Neural cell (in vitro differentiated cells): ENCODE measurements at regions not wholly inside any gene's neighbourhood (a gene's known extent, or its start where the extent isn't known, plus 50 kb on each side); places are given as distances from the start of the nearest gene placed in this dataset.

Experiments used
- CTCF ChIP-seq: fragments of 450-650 bp; IDR thresholded peaks from 2 replicates; pipeline ENCODE4 v1.5.1; 2014; ENCODE audit warnings: antibody characterized with exemption, mild to moderate bottlenecking, moderate library complexity; ENCODE audit not compliant: poor library complexity, severe bottlenecking
- EP300 ChIP-seq: fragments of 450-650 bp; conservative IDR thresholded peaks from 2 replicates; pipeline ENCODE4 v1.6.1; 2014; ENCODE audit warnings: antibody characterized with exemption, mild to moderate bottlenecking, moderate library complexity; ENCODE audit not compliant: poor library complexity, severe bottlenecking
- EZH2 ChIP-seq: fragments of 200-600, 300-800 bp; shearing (Covaris generic), sonication (generic); IDR thresholded peaks from 2 replicates; pipeline ENCODE4 v1.6.1; 2014; ENCODE audit warnings: antibody characterized with exemption, low read length, borderline replicate concordance, mild to moderate bottlenecking; ENCODE audit not compliant: insufficient read depth, poor library complexity, severe bottlenecking
- MXI1 ChIP-seq: fragments of 450-650 bp; conservative IDR thresholded peaks from 2 replicates; pipeline ENCODE4 v1.6.1; 2014; ENCODE audit warnings: antibody characterized with exemption, mild to moderate bottlenecking; ENCODE audit not compliant: poor library complexity, severe bottlenecking
- POLR2AphosphoS5 ChIP-seq: IDR thresholded peaks from 2 replicates; pipeline ENCODE4 v1.6.1; 2012
- RAD21 ChIP-seq: fragments of 450-650 bp; conservative IDR thresholded peaks from 2 replicates; pipeline ENCODE4 v1.6.1; 2014; ENCODE audit warnings: antibody characterized with exemption, mild to moderate bottlenecking, moderate library complexity
- REST ChIP-seq: IDR thresholded peaks from 2 replicates; pipeline ENCODE4 v1.6.1; 2012; ENCODE audit warnings: borderline replicate concordance
- TAF1 ChIP-seq: IDR thresholded peaks from 2 replicates; pipeline ENCODE4 v1.6.1; 2012; ENCODE audit warnings: low read depth

- TF ChIP-seq CTCF (no peak), EP300 (no peak), MXI1 (no peak), POLR2AphosphoS5 (no peak), RAD21 (no peak), EZH2 (no peak), REST (no peak), TAF1 (no peak)
These were observed 514.1 kb upstream of the LARGE1 start for GRCh38 chr22:34434371-34434770.
